ENCODE measurements at regions not wholly inside any gene's neighbourhood (a gene's known extent, or its start where the extent isn't known, plus 50 kb on each side); places are given as distances from the start of the nearest gene placed in this dataset.

DNA sequence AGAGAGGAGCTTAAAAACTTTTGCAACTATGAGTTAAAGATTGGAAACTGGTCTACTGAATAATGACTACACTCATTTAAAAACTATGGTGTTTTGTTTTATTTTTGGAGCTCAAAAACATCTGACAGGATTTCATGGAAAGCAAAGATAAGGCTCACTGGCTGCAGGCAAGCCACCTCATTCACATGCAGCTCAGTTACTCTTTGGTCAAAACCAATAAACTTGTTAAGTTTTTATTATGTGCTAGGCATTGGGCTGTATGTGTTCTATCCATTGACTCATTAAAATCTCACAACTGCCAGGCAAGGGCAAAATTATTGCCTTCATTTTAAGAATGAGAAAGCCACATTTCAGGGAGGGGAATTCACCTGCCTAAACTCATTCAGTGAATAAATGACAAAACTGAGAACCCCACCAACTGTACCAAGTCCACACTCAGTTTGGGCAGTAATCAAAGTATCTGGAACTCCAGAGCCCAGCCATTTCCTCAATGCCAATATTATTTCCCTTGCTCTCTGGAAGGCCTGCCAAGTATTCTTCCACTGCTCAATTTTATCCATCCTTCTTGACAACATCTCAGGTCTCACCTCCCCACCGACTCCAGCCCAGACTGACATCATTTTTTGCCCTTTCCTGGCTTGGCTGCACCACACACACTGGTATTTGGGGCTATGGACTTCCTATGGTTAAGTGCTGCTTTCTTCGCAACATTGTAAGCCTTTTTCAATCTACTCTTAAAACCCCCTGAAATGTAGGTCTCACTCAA, 401.1 kb upstream of the NFIA start:
- TF ChIP-seq EZH2phosphoT487 (conservative IDR thresholded peaks at IDR 0.05; ENCODE audit: low read length): no peak
- TF ChIP-seq, protein P1, sequence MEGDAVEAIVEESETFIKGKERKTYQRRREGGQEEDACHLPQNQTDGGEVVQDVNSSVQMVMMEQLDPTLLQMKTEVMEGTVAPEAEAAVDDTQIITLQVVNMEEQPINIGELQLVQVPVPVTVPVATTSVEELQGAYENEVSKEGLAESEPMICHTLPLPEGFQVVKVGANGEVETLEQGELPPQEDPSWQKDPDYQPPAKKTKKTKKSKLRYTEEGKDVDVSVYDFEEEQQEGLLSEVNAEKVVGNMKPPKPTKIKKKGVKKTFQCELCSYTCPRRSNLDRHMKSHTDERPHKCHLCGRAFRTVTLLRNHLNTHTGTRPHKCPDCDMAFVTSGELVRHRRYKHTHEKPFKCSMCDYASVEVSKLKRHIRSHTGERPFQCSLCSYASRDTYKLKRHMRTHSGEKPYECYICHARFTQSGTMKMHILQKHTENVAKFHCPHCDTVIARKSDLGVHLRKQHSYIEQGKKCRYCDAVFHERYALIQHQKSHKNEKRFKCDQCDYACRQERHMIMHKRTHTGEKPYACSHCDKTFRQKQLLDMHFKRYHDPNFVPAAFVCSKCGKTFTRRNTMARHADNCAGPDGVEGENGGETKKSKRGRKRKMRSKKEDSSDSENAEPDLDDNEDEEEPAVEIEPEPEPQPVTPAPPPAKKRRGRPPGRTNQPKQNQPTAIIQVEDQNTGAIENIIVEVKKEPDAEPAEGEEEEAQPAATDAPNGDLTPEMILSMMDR (IDR thresholded peaks at IDR 0.05; ENCODE audit: insufficient read depth, low read length, poor library complexity, severe bottlenecking): no peak

All from SU-DHL-6 (cell line).